H1 (cell line): ENCODE measurements at regions not wholly inside any gene's neighbourhood (a gene's known extent, or its start where the extent isn't known, plus 50 kb on each side); places are given as distances from the start of the nearest gene placed in this dataset.

Source experiments
- BACH1 ChIP-seq: IDR thresholded peaks from 2 replicates; pipeline ENCODE4 v1.6.1; 2012; ENCODE audit warnings: low read length, improper control_type of control experiment
- CTCF ChIP-seq, 3 experiments: IDR thresholded peaks; 1 replicate in 2 of 3; 2 replicates in 1 of 3; pipeline versions ENCODE4 v1.5.1 to v1.6.1; 2011; ENCODE audit warnings: low read length in 3 of 3, mild to moderate bottlenecking in 3 of 3, inconsistent platforms in 2 of 3, low read depth in 1 of 3, moderate library complexity in 1 of 3; ENCODE audit not compliant: insufficient read depth in 1 of 3; ENCODE audit errors: control extremely low read depth in 1 of 3
- EP300 ChIP-seq, 2 experiments: IDR thresholded peaks; 1 replicate in 1 of 2; 2 replicates in 1 of 2; pipeline ENCODE4 v1.6.1; 2011 to 2012; ENCODE audit warnings: low read depth in 2 of 2, low read length in 2 of 2, mild to moderate bottlenecking in 2 of 2, borderline replicate concordance in 1 of 2, inconsistent platforms in 1 of 2, moderate library complexity in 1 of 2
- HDAC2 ChIP-seq, 2 experiments: fragments of 300-600 bp in 1 of 2; sonication (generic) in 1 of 2; IDR thresholded peaks; 2 replicates each; pipeline ENCODE4 v1.6.1; 2011 to 2012; ENCODE audit warnings: low read depth in 2 of 2, low read length in 2 of 2, mild to moderate bottlenecking in 2 of 2, moderate library complexity in 2 of 2, borderline replicate concordance in 1 of 2, inconsistent platforms in 1 of 2
- JUND ChIP-seq: IDR thresholded peaks from 2 replicates; pipeline ENCODE4 v1.6.1; 2011; ENCODE audit warnings: mild to moderate bottlenecking, improper control_type of control experiment, low read length
- TAF7 ChIP-seq: optimal IDR thresholded peaks from 2 replicates; pipeline ENCODE3; 2011; ENCODE audit warnings: low read depth, mild to moderate bottlenecking, inconsistent platforms, low read length, moderate library complexity, borderline replicate concordance
- TCF12 ChIP-seq: IDR thresholded peaks from 2 replicates; pipeline ENCODE4 v1.6.1; 2011; ENCODE audit warnings: low read depth, mild to moderate bottlenecking, low read length

GRCh38 chr2:200155652-200156051 lies 150.8 kb upstream of the SPATS2L start:
- TF ChIP-seq CTCF (IDR thresholded peaks at IDR 0.05; ENCODE audit: control extremely low read depth in 1 of 3, insufficient read depth in 1 of 3, low read depth in 1 of 3, low read length in 3 of 3) (no peak), EP300 (IDR thresholded peaks at IDR 0.05; ENCODE audit: borderline replicate concordance in 1 of 2, low read depth in 2 of 2, low read length in 2 of 2) (no peak), JUND (no peak), HDAC2 (IDR thresholded peaks at IDR 0.05; ENCODE audit: borderline replicate concordance in 1 of 2, low read depth in 2 of 2, low read length in 2 of 2) (no peak), BACH1 (no peak), TCF12 (no peak), TAF7 (no peak)
